WTC11 (cell line): ENCODE measurements at regions not wholly inside any gene's neighbourhood (a gene's known extent, or its start where the extent isn't known, plus 50 kb on each side); places are given as distances from the start of the nearest gene placed in this dataset.

Source experiments
- ATAC-seq: fragments of 200-7000 bp; cut with Tn5 transposase; 2 replicates; pipeline ENCODE4 v1.10.0; 2021; ENCODE audit warnings: mild to moderate bottlenecking, moderate library complexity
- CTCF ChIA-PET: fragments of 300-600 bp; sonication (Branson Sonifier 250); formaldehyde crosslinking; loops from one replicate; lab custom pipeline; 2021; ENCODE audit warnings: antibody characterized with exemption; lab: Charles Lee
- POLR2A ChIA-PET: fragments of 350-600 bp; sonication (Branson Sonifier 250); formaldehyde crosslinking; loops from one replicate; lab custom pipeline; 2021; ENCODE audit warnings: antibody characterized with exemption; lab: Charles Lee
- DNase-seq: peaks from one replicate; pipeline ENCODE4 v3.0.0; 2021; ENCODE audit warnings: low spot score
- H3K27ac Mint-ChIP-seq: 2 replicates; pipeline ENCODE4 v1.8.0; 2021; ENCODE audit warnings: mixed read lengths
- H3K27me3 Mint-ChIP-seq: 2 replicates; pipeline ENCODE4 v1.8.0; 2021; ENCODE audit warnings: low read depth, mild to moderate bottlenecking, moderate library complexity, mixed read lengths
- H3K36me3 Mint-ChIP-seq: 2 replicates; pipeline ENCODE4 v1.8.0; 2021; ENCODE audit warnings: mixed read lengths
- H3K4me1 Mint-ChIP-seq: 2 replicates; pipeline ENCODE4 v1.8.0; 2022; ENCODE audit warnings: mixed read lengths
- H3K4me3 Mint-ChIP-seq: 2 replicates; pipeline ENCODE4 v1.8.0; 2021; ENCODE audit warnings: mild to moderate bottlenecking, moderate library complexity, mixed read lengths
- H3K9me3 Mint-ChIP-seq: 2 replicates; pipeline ENCODE4 v1.8.0; 2021; ENCODE audit warnings: mixed read lengths
- CDX4 ChIP-seq: fragments of 250-450 bp; sonication (Bioruptor Pico); IDR thresholded peaks from 2 replicates; pipeline ENCODE4 v1.9.0; 2021; ENCODE audit warnings: moderate library complexity, mild to moderate bottlenecking, inconsistent platforms, borderline replicate concordance
- ERG ChIP-seq: fragments of 250-450 bp; sonication (Bioruptor Pico); IDR thresholded peaks from 2 replicates; pipeline ENCODE4 v1.8.0; 2021; ENCODE audit warnings: mild to moderate bottlenecking
- FOXP4 ChIP-seq: sonication (generic); formaldehyde crosslinking; IDR thresholded peaks from 2 replicates; pipeline ENCODE4 v1.8.0; 2022; ENCODE audit warnings: mild to moderate bottlenecking, missing genetic modification reagents
- JUN ChIP-seq: sonication (generic); formaldehyde crosslinking; IDR thresholded peaks from 2 replicates; pipeline ENCODE4 v1.8.0; 2023; ENCODE audit warnings: mild to moderate bottlenecking, missing genetic modification reagents
- NFATC4 ChIP-seq: fragments of 250-450 bp; sonication (Bioruptor Pico); IDR thresholded peaks from 2 replicates; pipeline ENCODE4 v1.9.0; 2021; ENCODE audit warnings: mild to moderate bottlenecking
- OVOL2 ChIP-seq: fragments of 250-450 bp; sonication (Bioruptor Pico); IDR thresholded peaks from 2 replicates; pipeline ENCODE4 v1.9.0; 2021; ENCODE audit warnings: mild to moderate bottlenecking, borderline replicate concordance
- RORB ChIP-seq: fragments of 250-450 bp; sonication (Bioruptor Pico); IDR thresholded peaks from 2 replicates; pipeline ENCODE4 v1.9.0; 2021; ENCODE audit warnings: mild to moderate bottlenecking
- ZBTB21 ChIP-seq: sonication (generic); formaldehyde crosslinking; IDR thresholded peaks from 2 replicates; pipeline ENCODE4 v1.8.1; 2023; ENCODE audit warnings: mild to moderate bottlenecking, missing genetic modification reagents, borderline replicate concordance
- ZNF423 ChIP-seq: fragments of 250-450 bp; sonication (Bioruptor Pico); IDR thresholded peaks from 2 replicates; pipeline ENCODE4 v2.1.2; 2022; ENCODE audit warnings: mild to moderate bottlenecking, moderate library complexity
- ZSCAN18 ChIP-seq: fragments of 250-450 bp; sonication (Bioruptor Pico); IDR thresholded peaks from 2 replicates; pipeline ENCODE4 v2.1.2; 2022; ENCODE audit warnings: mild to moderate bottlenecking, moderate library complexity
- TF ChIP-seq, protein P1 (sequence below): sonication (generic); formaldehyde crosslinking; IDR thresholded peaks from 2 replicates; pipeline ENCODE4 v1.8.0; 2022; ENCODE audit warnings: missing genetic modification reagents
- TF ChIP-seq, protein P2 (sequence below): fragments of 250-450 bp; sonication (Bioruptor Pico); conservative IDR thresholded peaks from 2 replicates; pipeline ENCODE4 v1.9.0; 2021; ENCODE audit warnings: mild to moderate bottlenecking

DNA sequence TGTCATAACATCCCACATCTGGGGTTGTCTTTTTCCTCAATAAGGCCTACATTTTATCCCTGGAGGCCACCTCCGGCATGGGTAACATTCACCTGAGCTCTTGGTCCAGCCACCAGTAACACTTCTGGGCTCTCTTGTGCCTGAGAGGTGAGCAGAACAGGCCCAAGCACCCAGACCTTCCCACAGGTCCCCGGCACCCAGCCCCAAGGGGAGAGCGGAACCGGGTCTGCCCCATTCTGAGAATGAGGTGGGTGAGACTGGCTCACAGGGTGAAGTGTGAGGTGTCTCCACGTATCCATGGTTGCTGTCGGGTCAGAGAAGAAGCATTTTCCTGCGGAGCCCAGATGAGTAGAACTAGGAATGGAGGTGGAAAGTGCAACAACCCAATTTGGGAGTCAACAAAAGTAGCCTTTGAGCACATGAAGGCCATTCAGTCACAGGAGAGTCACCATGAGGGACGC lies 496.7 kb upstream of the MYT1L start:
- no peak for DNase-seq
- POLR2A ChIA-PET, result no interaction called here

More for the DNA sequence above, 496.7 kb upstream of the MYT1L start:
- no peak for ATAC-seq
- Mint-ChIP-seq H3K4me1 (peaks cover 6% of the 10 kb centered on the region), H3K27ac (no peak overlapping the region), H3K36me3 (peaks cover 6% of the 10 kb centered on the region; the same call in 1 of the 2 replicates), H3K27me3 (no peaks in the 10 kb centered on the region; the same call in none of the 2 replicates), H3K4me3 (no peak overlapping the region), H3K9me3 (peaks cover 29% of the 10 kb centered on the region)
- CTCF ChIA-PET, result no interaction called here
- TF ChIP-seq ERG (no peak), ZNF423 (CRISPR knock-in tag) (no peak), RORB (CRISPR knock-in tag) (no peak), FOXP4 (no peak), CDX4 (CRISPR knock-in tag) (no peak), JUN (no peak), ZSCAN18 (CRISPR knock-in tag) (no peak), OVOL2 (CRISPR knock-in tag) (no peak), ZBTB21 (CRISPR knock-in tag) (no peak), NFATC4 (CRISPR knock-in tag) (no peak)
- TF ChIP-seq, protein P1, sequence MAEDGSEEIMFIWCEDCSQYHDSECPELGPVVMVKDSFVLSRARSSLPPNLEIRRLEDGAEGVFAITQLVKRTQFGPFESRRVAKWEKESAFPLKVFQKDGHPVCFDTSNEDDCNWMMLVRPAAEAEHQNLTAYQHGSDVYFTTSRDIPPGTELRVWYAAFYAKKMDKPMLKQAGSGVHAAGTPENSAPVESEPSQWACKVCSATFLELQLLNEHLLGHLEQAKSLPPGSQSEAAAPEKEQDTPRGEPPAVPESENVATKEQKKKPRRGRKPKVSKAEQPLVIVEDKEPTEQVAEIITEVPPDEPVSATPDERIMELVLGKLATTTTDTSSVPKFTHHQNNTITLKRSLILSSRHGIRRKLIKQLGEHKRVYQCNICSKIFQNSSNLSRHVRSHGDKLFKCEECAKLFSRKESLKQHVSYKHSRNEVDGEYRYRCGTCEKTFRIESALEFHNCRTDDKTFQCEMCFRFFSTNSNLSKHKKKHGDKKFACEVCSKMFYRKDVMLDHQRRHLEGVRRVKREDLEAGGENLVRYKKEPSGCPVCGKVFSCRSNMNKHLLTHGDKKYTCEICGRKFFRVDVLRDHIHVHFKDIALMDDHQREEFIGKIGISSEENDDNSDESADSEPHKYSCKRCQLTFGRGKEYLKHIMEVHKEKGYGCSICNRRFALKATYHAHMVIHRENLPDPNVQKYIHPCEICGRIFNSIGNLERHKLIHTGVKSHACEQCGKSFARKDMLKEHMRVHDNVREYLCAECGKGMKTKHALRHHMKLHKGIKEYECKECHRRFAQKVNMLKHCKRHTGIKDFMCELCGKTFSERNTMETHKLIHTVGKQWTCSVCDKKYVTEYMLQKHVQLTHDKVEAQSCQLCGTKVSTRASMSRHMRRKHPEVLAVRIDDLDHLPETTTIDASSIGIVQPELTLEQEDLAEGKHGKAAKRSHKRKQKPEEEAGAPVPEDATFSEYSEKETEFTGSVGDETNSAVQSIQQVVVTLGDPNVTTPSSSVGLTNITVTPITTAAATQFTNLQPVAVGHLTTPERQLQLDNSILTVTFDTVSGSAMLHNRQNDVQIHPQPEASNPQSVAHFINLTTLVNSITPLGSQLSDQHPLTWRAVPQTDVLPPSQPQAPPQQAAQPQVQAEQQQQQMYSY (CRISPR knock-in tag), result no peak
- TF ChIP-seq, protein P2, sequence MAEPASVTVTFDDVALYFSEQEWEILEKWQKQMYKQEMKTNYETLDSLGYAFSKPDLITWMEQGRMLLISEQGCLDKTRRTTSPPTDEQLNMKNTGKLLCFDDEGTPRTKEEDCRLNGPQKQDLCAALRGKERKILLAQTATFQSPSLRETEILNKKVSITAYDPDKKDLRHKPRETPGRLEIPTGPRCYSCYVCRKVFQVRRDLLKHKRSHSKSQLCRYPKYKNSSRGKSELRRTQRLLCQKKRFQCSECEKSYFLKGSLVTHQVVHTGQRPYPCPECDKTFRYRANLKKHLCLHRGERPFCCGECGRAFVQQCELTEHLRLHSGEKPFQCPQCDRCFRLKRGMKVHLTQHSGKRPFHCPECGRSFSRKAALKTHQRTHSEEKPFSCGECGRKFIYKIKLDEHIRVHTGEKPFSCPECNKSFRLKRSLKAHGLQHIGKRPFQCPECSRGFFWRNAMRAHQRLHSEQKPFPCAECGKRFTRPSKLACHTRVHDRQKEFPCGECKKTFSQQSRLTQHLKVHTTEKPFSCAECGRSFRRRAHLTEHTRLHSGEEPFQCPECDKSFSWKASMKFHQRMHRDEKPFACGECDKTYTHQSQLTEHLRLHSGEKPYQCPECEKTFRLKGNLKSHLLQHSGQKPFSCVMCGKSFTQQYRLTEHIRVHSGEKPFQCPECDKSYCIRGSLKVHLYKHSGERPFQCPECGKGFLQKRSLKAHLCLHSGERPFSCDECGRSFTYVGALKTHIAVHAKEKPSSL, result no peak
- TF ChIP-seq, all 79 proteins: peak for 0
